ENCODE measurements at regions not wholly inside any gene's neighbourhood (a gene's known extent, or its start where the extent isn't known, plus 50 kb on each side); places are given as distances from the start of the nearest gene placed in this dataset.

DNA sequence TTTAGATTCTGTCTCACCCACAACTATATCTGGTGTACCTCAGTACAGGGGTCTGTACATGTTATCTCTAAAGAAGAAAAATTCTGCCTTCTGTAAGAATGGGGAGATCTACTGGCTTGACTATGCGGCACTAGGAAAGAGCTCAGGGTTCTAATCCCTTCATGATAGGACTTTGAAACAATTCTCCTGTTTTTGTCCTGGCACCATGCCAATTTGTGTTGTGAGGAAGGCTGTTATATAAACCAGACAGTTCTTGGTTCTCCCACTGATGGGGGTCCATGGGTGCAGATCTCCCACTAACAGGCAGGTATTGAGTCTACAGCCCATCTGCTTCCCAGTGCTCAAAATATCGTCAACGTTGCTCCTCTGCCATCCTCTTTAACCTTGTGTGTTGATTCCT lies 883.7 kb downstream of the GALC start:
- no peak for DNase-seq (ENCODE audit: low spot score in 2 of 2)
- 93 to 95% methylated on average over 3 of the region's 3 CpGs for WGBS, 2 donors
- no peak overlapping the region for H3K4me3 ChIP-seq (ENCODE audit: low read depth, poor library complexity, severe bottlenecking)
- TF ChIP-seq POLR2A (IDR thresholded peaks at IDR 0.05) = no peak
- TF ChIP-seq, protein P1, sequence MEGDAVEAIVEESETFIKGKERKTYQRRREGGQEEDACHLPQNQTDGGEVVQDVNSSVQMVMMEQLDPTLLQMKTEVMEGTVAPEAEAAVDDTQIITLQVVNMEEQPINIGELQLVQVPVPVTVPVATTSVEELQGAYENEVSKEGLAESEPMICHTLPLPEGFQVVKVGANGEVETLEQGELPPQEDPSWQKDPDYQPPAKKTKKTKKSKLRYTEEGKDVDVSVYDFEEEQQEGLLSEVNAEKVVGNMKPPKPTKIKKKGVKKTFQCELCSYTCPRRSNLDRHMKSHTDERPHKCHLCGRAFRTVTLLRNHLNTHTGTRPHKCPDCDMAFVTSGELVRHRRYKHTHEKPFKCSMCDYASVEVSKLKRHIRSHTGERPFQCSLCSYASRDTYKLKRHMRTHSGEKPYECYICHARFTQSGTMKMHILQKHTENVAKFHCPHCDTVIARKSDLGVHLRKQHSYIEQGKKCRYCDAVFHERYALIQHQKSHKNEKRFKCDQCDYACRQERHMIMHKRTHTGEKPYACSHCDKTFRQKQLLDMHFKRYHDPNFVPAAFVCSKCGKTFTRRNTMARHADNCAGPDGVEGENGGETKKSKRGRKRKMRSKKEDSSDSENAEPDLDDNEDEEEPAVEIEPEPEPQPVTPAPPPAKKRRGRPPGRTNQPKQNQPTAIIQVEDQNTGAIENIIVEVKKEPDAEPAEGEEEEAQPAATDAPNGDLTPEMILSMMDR (IDR thresholded peaks at IDR 0.05) = no peak
- intact Hi-C loops (cut with DNase I; ENCODE audit: low total_unique reads) = no loop called here

GRCh38 chr14:87108726-87109125 lies 884.3 kb downstream of the GALC start:
- DNase-seq (ENCODE audit: low spot score in 2 of 2) = no peak
- H3K4me3 ChIP-seq (ENCODE audit: low read depth, poor library complexity, severe bottlenecking) = no peak overlapping the region
- intact Hi-C loops (cut with DNase I; ENCODE audit: low total_unique reads) = no loop called here
- 62 to 63% methylated on average over 3 of the region's 3 CpGs for WGBS, 2 donors
- TF ChIP-seq POLR2A (IDR thresholded peaks at IDR 0.05) = no peak
- TF ChIP-seq, protein P1 (IDR thresholded peaks at IDR 0.05) = no peak

GRCh38 chr14:87102811-87103378 lies 890.1 kb downstream of the GALC start:
- H3K4me3 ChIP-seq (ENCODE audit: low read depth, poor library complexity, severe bottlenecking) = no peak overlapping the region
- TF ChIP-seq, protein P1 (IDR thresholded peaks at IDR 0.05) = no peak
- TF ChIP-seq POLR2A (IDR thresholded peaks at IDR 0.05) = no peak
- no peak for DNase-seq (ENCODE audit: low spot score in 2 of 2)
- intact Hi-C loops (cut with DNase I; ENCODE audit: low total_unique reads) = no loop called here
- WGBS, 2 donors = 71 to 79% methylated on average over 3 of the region's 3 CpGs

DNA sequence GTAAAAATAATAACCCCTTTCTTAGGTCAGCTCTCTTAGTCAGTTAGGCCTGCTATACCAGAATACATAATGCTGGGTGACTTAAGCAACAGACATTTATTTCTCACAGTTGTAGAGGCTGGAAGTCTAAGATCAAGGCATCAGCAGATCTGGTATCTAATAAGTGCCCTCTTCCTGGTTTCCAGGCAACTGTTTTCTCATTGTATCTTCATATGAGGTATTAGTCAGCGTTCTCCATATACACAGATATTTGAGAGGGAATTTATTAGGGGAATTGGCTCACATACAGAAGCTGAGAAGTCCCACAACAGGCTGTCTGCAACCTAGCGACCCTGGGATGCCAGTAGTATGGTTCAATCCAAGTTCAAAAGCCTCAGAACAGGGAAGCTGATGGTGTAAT lies 896.0 kb downstream of the GALC start:
- intact Hi-C loops (cut with DNase I; ENCODE audit: low total_unique reads) = no loop called here
- no peak overlapping the region for H3K4me3 ChIP-seq (ENCODE audit: low read depth, poor library complexity, severe bottlenecking)
- DNase-seq (ENCODE audit: low spot score in 2 of 2) = no peak
- 75 to 76% methylated on average over 2 of the region's 2 CpGs for WGBS, 2 donors
- no peak for TF ChIP-seq POLR2A (IDR thresholded peaks at IDR 0.05)
- TF ChIP-seq, protein P1 (IDR thresholded peaks at IDR 0.05) = no peak

DNA sequence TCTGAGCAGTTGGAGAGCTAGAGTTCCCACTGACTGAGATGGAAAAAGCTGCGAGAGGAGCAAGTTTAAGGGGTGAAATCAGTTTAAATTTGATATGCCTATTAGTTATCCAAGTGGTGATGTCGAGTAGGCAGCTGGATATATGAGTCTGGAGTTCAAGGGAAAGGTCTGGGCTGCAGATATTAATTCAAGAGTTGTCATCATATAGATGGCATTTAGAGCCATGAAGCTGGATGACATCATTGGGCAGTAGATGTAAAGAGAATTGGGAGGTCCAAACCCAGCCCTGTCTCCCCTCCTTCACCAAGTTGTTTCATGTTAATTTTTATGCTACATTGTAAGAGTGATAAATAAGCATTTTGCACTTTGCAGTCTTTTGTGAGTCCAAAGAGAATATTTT lies 898.1 kb downstream of the GALC start:
- no peak overlapping the region for H3K4me3 ChIP-seq (ENCODE audit: low read depth, poor library complexity, severe bottlenecking)
- TF ChIP-seq, protein P1 (IDR thresholded peaks at IDR 0.05) = no peak
- TF ChIP-seq POLR2A (IDR thresholded peaks at IDR 0.05) = no peak
- 59 to 70% methylated on average over 2 of the region's 2 CpGs for WGBS, 2 donors
- no peak for DNase-seq (ENCODE audit: low spot score in 2 of 2)
- intact Hi-C loops (cut with DNase I; ENCODE audit: low total_unique reads) = no loop called here

- no peak overlapping the region for H3K4me3 ChIP-seq (ENCODE audit: low read depth, poor library complexity, severe bottlenecking)
- TF ChIP-seq, protein P1 (IDR thresholded peaks at IDR 0.05) = no peak
- no peak for TF ChIP-seq POLR2A (IDR thresholded peaks at IDR 0.05)
- intact Hi-C loops (cut with DNase I; ENCODE audit: low total_unique reads) = no loop called here
- WGBS, 2 donors = 43 to 47% methylated on average over 3 of the region's 3 CpGs
- no peak for DNase-seq (ENCODE audit: low spot score in 2 of 2)
Measured at GRCh38 chr14:87088588-87088987, 904.4 kb downstream of the GALC start.
